GM12874 (cell line): ENCODE measurements at regions not wholly inside any gene's neighbourhood (a gene's known extent, or its start where the extent isn't known, plus 50 kb on each side); places are given as distances from the start of the nearest gene placed in this dataset.

Experiments
- TF ChIP-seq, protein P1 (sequence below): IDR thresholded peaks from 2 replicates; pipeline ENCODE4 v1.5.1; 2011; ENCODE audit warnings: low read depth, mild to moderate bottlenecking, control low read depth, low read length, moderate library complexity; ENCODE audit not compliant: insufficient read depth

GRCh38 chr3:178392511-178392926 lies 143.7 kb upstream of the KCNMB2 start:
- TF ChIP-seq, protein P1, sequence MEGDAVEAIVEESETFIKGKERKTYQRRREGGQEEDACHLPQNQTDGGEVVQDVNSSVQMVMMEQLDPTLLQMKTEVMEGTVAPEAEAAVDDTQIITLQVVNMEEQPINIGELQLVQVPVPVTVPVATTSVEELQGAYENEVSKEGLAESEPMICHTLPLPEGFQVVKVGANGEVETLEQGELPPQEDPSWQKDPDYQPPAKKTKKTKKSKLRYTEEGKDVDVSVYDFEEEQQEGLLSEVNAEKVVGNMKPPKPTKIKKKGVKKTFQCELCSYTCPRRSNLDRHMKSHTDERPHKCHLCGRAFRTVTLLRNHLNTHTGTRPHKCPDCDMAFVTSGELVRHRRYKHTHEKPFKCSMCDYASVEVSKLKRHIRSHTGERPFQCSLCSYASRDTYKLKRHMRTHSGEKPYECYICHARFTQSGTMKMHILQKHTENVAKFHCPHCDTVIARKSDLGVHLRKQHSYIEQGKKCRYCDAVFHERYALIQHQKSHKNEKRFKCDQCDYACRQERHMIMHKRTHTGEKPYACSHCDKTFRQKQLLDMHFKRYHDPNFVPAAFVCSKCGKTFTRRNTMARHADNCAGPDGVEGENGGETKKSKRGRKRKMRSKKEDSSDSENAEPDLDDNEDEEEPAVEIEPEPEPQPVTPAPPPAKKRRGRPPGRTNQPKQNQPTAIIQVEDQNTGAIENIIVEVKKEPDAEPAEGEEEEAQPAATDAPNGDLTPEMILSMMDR, result no peak

- TF ChIP-seq, protein P1, result no peak
These were observed 143.1 kb upstream of the KCNMB2 start for GRCh38 chr3:178393146-178393545.

- TF ChIP-seq, protein P1, result no peak
These were observed 142.4 kb upstream of the KCNMB2 start for GRCh38 chr3:178393824-178394223.

DNA sequence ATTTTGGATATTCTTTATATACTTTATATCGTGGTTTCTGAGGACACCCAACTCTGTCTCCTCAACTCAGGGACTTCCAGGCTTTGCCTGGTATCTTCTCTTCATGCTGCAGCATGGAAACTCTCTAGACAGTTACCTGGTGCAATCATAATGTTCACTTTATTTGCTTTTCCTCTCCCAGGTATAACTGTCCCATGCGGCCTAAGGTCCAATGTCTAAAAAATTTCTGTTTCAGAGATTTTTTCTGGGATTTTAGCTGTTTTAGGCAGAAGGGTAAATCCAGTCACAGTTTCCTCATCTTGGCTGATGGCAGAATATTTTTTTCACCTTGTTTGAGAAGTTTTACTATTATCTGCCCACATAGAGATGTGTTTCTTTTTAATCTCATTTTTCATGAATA lies 139.9 kb upstream of the KCNMB2 start:
- TF ChIP-seq, protein P1, result no peak

DNA sequence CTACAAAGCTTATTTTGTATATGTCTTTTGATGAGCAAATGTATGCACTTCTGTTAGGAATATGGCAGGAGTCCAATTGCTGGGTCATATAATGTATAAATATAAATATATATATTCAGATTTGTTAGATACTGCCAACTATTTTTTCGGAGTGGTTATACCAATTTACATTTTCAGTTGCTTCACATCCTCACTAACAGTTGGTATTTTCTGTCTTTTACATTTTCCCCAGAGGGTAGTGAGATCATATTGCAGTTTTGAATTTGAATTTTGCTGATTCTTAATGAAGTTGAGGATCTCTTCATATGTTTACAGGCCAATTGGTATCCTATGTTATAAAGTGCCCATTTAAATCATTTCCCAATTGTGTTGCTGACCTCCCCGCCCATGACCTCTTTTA lies 139.0 kb upstream of the KCNMB2 start:
- TF ChIP-seq, protein P1, result no peak

DNA sequence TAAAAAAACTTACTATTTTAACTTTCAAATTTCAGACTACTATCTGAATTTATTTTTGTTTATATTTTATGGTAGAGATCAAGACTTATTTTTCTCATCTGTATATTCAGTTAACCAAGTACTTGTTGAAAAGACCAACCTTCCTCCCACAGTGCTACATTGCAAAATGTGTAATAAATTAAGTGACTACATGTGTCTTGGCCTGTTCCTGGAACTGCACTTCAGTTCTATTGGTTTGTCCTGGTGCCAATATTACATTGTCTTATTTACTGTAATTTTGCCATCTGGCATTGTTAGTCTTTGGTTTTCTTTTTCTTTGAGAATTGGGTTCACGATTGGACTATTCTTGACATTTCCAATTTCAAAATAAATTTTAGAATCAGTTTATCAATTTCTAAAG lies 138.4 kb upstream of the KCNMB2 start:
- TF ChIP-seq, protein P1, result no peak

DNA sequence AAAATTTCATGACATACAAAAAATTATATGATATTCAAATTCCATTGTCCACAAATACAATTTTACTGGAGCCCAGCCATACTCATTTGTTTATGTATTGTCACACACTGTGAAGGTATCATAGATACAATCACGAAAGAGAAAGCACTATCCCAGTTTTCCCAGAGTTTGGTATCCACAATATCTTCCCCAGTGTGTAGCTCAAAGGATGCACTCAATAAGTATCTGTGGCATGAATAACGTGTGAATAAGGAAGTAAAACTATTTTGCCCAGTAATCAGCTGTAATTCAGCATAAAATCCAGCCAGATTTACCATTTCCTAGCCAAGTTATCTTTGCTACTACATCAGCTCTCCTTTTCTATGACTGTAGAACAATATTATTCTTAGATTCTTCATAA lies 131.3 kb upstream of the KCNMB2 start:
- TF ChIP-seq, protein P1, result no peak

- TF ChIP-seq, protein P1, result no peak
These were observed 130.7 kb upstream of the KCNMB2 start for GRCh38 chr3:178405531-178405930.
